ENCODE measurements at regions not wholly inside any gene's neighbourhood (a gene's known extent, or its start where the extent isn't known, plus 50 kb on each side); places are given as distances from the start of the nearest gene placed in this dataset.

DNA sequence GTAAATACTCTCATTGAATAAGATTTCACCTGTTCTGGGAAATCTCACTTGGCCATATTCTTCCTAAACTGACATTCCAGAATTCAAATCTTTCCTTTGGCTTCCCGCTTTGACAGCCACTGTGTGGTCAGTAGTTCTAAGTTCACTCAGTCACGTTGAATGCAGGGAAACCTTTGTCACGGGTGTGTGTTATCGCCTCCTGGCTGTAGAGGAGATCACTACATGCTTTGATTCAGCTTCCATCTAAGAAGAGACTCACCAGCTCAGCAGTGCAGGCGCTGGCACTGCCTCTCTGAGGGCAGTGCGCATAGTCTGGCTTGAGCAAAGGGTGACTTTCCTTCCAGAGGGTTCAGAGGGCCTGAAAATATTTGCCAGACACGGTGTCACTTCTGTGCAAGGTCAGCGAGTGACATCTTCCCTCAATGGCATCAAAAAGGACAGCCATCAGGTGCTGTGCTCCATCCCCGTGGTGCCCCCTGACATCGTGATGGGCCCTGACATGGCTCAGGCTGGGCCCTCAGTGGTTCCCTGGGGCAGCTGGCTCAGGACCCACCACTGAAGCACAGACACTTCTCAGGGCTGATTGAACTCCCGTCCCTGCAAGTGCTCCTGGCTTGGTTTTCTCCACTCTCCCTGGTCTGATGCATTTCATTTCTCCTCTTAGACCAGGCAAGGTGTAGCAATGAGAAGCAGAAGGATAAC is 635.4 kb upstream of the ARGLU1 start:
- ATAC-seq (peak in 1 of 2 donors; percentile 28), DNase-seq (no peak)
- Histone ChIP-seq H3K4me1 (peaks cover 21% of the 10 kb centered on the region), H3K36me3 (no peaks in the 10 kb centered on the region), H3K9me3 (no peaks in the 10 kb centered on the region), H3K27me3 (ENCODE audit: low read depth) (no peaks in the 10 kb centered on the region), H3K27ac (peak overlapping the region; percentile 66), H3K4me3 (no peak overlapping the region)
- intact Hi-C loops (cut with DNase I), result no loop called here
- TF ChIP-seq, protein P1, sequence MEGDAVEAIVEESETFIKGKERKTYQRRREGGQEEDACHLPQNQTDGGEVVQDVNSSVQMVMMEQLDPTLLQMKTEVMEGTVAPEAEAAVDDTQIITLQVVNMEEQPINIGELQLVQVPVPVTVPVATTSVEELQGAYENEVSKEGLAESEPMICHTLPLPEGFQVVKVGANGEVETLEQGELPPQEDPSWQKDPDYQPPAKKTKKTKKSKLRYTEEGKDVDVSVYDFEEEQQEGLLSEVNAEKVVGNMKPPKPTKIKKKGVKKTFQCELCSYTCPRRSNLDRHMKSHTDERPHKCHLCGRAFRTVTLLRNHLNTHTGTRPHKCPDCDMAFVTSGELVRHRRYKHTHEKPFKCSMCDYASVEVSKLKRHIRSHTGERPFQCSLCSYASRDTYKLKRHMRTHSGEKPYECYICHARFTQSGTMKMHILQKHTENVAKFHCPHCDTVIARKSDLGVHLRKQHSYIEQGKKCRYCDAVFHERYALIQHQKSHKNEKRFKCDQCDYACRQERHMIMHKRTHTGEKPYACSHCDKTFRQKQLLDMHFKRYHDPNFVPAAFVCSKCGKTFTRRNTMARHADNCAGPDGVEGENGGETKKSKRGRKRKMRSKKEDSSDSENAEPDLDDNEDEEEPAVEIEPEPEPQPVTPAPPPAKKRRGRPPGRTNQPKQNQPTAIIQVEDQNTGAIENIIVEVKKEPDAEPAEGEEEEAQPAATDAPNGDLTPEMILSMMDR (IDR thresholded peaks at IDR 0.05), result peak; percentile 30

DNA sequence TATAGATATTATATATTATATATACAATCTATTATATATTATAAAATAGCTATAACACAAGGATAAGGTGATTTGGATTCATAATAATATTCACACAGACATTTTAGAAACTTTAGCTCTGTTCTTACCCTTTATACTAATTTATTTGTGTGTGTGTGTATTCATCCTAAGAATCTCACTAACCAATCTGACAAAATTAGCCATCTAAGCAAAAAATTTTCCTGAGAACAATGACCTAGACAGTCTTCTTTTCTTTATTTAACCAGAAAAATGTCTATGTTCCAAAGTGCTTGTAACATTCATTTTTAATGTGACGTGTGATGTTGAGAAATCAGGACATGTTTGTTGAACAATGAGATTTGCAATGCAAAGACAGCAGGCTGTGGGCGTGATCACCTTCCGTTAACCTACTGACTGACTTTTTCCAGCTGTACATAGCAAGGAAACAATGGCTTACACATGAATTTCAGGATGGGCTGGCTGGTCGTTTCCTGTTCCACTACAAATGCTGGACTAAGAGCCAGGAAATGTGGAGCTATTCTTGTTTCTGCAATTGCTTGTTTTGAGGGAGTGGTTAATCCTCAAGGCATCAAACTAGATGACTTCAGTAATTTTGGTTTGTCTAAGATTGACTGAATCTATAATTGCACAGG is 634.6 kb upstream of the ARGLU1 start:
- intact Hi-C loops (cut with DNase I), result no loop called here
- DNase-seq (no peak), ATAC-seq (peak; percentile 33 to 44)
- Histone ChIP-seq H3K4me1 (peaks cover 21% of the 10 kb centered on the region), H3K4me3 (no peak overlapping the region), H3K36me3 (no peaks in the 10 kb centered on the region), H3K27ac (peak overlapping the region; percentile 66), H3K9me3 (no peaks in the 10 kb centered on the region), H3K27me3 (ENCODE audit: low read depth) (no peaks in the 10 kb centered on the region)
- TF ChIP-seq, protein P1 (IDR thresholded peaks at IDR 0.05), result no peak

DNA sequence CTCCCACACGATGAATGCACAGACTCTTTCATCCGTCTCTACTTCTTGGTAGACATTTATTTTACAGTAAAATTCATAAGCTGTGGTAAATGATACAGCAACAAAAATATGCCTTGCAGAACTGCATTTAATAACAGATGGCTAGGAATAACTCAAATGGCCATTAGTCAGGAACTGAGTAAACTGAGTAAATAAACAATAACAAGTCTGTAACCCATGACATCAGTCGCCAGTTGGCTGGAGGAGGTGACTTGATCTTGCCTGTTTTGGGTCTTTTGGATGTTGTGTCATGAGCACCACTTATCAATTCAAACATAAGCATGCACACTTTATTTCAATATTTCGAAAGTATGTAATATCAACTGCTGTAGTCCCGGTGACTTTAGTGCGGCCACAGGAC is 632.6 kb upstream of the ARGLU1 start:
- DNase-seq, result no peak
- Histone ChIP-seq H3K36me3 (no peaks in the 10 kb centered on the region), H3K27ac (no peak overlapping the region), H3K4me1 (peaks cover 17% of the 10 kb centered on the region), H3K4me3 (no peak overlapping the region), H3K27me3 (ENCODE audit: low read depth) (no peaks in the 10 kb centered on the region), H3K9me3 (no peaks in the 10 kb centered on the region)
- TF ChIP-seq, protein P1 (IDR thresholded peaks at IDR 0.05), result no peak
- intact Hi-C loops (cut with DNase I), result no loop called here
- no peak for ATAC-seq

DNA sequence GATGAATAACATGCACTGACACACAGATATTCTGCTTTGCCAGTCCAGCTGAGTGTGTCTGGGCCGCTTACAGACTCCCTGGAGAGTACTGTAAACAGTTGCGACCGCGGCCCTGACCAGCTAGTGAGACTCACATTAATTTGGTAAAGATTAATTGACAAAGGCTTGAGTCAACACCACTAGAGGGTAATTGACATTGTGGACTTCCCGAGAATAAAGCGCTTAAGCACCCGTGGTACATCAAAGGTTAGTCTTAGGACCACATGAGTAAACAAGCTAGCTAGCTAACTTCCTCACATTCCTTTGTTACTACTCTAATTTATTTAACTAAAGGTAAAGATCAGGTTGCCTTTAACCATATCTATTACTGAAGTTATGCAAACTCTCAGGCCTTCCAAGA is 624.4 kb upstream of the ARGLU1 start:
- Histone ChIP-seq H3K4me1 (no peaks in the 10 kb centered on the region), H3K36me3 (no peaks in the 10 kb centered on the region), H3K27ac (no peak overlapping the region), H3K4me3 (no peak overlapping the region), H3K27me3 (ENCODE audit: low read depth) (no peaks in the 10 kb centered on the region), H3K9me3 (no peaks in the 10 kb centered on the region)
- DNase-seq (peak; percentile 57), ATAC-seq (peak; percentile 54 to 84)
- TF ChIP-seq, protein P1 (IDR thresholded peaks at IDR 0.05), result no peak
- intact Hi-C loops (cut with DNase I), result no loop called here

DNA sequence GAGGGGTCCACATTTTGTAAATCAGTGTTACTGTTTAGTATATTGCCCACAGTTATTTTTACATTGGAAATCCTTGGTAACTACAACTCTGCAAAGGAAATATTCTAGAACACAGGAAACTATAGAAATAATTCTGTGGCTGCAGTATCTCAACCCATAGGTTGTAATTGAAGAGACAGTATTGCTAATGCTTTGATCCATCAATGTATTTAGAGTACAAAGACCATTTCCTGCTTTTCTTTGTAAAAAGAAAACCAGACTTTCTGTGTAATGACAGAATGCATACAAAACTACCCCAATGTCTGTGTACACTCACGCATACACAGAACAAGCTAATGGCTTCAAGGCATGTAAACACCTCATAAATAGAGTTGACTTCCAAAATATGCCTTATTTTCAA is 622.1 kb upstream of the ARGLU1 start:
- TF ChIP-seq, protein P1 (IDR thresholded peaks at IDR 0.05), result no peak
- Histone ChIP-seq H3K4me1 (no peaks in the 10 kb centered on the region), H3K27me3 (ENCODE audit: low read depth) (no peaks in the 10 kb centered on the region), H3K4me3 (no peak overlapping the region), H3K9me3 (no peaks in the 10 kb centered on the region), H3K27ac (no peak overlapping the region), H3K36me3 (no peaks in the 10 kb centered on the region)
- intact Hi-C loops (cut with DNase I), result no loop called here
- no peak for DNase-seq
- no peak for ATAC-seq

All from lower lobe of right lung (tissue), 2 donors.